ENCODE measurements at regions not wholly inside any gene's neighbourhood (a gene's known extent, or its start where the extent isn't known, plus 50 kb on each side); places are given as distances from the start of the nearest gene placed in this dataset.
"Not testable (repeated sequence)": the region's sequence is repeated elsewhere in the genome, so short reads cannot be mapped to it uniquely, and the experiment has no call there.

DNA sequence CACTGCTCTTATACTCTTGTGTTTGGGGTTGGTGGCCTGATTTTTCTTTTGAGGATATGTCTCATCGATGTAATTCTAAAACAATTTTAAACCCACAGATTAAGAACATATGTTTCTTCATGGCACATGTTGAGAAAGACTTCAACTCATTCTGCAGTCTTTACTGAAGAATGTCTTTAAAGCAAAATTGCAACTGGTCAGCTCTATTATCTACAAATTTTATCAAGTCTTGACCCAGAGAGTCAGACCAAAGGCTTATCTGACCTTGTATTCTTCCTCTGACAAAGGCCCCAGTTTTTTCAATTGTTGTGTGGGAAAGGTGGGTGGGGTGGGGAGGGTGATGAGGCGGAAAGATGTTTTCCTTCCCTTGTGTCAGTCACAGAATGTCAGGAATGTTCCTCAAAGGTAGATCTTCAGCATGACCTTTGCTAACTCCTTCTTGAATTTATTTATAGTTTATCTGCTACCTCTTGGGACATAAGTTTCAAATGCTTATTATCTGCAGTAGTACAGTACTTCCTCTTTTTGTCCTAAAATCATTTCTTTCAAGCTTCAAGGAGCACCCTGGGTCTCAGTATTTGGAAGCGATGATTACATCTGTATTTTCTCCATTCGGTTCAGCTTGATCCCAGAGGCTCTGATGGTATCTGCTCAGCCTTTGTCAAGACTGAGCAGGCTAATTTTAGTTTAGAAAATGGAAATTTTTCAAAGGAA lies 63.2 kb upstream of the TIAM2 start:
- TF ChIP-seq CTCF (IDR thresholded peaks at IDR 0.05), result no peak
- TF ChIP-seq ZFX (IDR thresholded peaks at IDR 0.05; ENCODE audit: borderline replicate concordance), result no peak

GRCh38 chr6:154932515-154933027 lies 62.5 kb upstream of the TIAM2 start:
- no peak overlapping the region for H3K27ac ChIP-seq
- no peak for TF ChIP-seq ZFX (IDR thresholded peaks at IDR 0.05; ENCODE audit: borderline replicate concordance)
- TF ChIP-seq CTCF (IDR thresholded peaks at IDR 0.05), result no peak

More for the DNA sequence above, 63.2 kb upstream of the TIAM2 start:
- no peak overlapping the region for H3K27ac ChIP-seq

GRCh38 chr6:154933181-154933827 lies 61.8 kb upstream of the TIAM2 start:
- no peak overlapping the region for H3K27ac ChIP-seq
- no peak for TF ChIP-seq ZFX (IDR thresholded peaks at IDR 0.05; ENCODE audit: borderline replicate concordance)
- TF ChIP-seq CTCF (IDR thresholded peaks at IDR 0.05), result no peak

DNA sequence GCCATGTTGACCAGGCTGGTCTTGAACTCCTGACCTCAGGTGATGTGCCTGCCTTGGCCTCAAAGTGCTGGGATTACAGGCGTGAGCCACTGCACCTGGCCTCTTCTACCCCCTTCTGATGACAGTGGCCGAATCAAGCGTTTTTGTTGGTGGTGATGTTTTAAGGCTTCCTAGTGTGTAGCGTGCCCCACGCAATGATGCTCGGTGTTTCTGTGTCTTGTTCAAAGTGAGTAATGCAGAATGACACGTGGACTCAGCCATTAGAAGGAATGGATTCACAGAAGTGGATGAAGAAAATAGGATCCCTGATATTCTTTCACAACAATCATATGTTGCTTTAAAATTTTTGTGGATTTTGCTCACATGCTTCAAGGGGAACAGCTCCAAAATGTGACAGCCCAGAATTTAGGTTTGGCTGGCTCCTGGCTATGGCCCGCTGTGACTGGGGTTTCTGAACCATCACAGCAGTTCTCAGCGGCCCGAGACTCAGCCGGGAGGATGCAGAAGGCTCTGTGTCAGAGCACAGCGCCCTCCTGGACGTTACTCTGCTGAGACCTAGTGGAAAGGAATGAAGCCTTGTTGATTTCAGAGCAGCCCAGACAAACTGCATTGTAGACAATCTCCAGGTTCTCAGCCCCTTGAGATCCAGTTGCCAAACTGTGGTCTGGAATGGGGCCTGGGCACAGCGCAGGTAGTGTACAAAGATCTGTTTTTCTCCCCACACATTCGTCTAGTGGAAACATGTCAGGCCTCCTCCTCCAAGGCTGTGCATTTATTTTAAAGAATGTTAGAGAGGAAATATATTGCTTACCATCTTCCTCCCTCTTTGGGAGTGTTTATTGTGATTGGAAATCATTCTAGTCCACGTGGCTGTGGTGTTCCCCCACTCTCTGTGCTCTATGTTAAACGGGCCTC lies 57.6 kb upstream of the TIAM2 start:
- TF ChIP-seq CTCF (IDR thresholded peaks at IDR 0.05) (no peak), ZFX (IDR thresholded peaks at IDR 0.05; ENCODE audit: borderline replicate concordance) (no peak)
- no peak overlapping the region for H3K27ac ChIP-seq

- H3K27ac ChIP-seq, result no peak overlapping the region
- TF ChIP-seq ZFX (IDR thresholded peaks at IDR 0.05; ENCODE audit: borderline replicate concordance), result no peak
- no peak for TF ChIP-seq CTCF (IDR thresholded peaks at IDR 0.05)
Observed at GRCh38 chr6:154938221-154938580, 56.9 kb upstream of the TIAM2 start.

- not testable (repeated sequence) for H3K27ac ChIP-seq
Observed at GRCh38 chr6:154938727-154939285, 56.3 kb upstream of the TIAM2 start.

DNA sequence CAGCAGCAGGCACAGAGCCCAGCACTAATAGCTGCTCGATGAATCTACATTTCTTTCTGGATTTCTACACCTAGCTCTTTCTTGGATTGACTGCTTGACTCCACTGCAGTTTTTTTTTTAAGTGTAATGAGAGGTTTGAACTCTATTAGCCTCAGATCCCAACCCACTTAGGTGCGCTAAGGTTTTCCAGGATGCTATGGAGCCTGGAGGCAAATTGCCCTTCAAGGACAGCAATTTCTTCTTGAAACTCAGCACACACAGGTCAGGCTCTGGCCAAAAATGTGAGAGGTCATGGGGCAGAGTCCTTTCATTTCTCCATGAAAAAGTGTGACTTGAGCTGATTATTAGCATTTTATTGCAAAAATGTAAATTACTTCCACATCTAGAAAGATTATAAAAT lies 52.3 kb upstream of the TIAM2 start:
- no peak for TF ChIP-seq CTCF (IDR thresholded peaks at IDR 0.05)
- no peak overlapping the region for H3K27ac ChIP-seq
